Erythroblast (primary cell): ENCODE measurements at regions not wholly inside any gene's neighbourhood (a gene's known extent, or its start where the extent isn't known, plus 50 kb on each side); places are given as distances from the start of the nearest gene placed in this dataset.

ENCODE experiments used
- GATA1 ChIP-seq: IDR thresholded peaks from 2 replicates; pipeline ENCODE4 v1.6.1; 2011; ENCODE audit warnings: low read depth, mild to moderate bottlenecking, control low read depth, low read length, moderate library complexity
- POLR2A ChIP-seq: IDR thresholded peaks from 2 replicates; pipeline ENCODE4 v1.6.1; 2011; ENCODE audit warnings: mild to moderate bottlenecking, low read length

GRCh38 chr3:126275620-126275904, 81.6 kb downstream of the KLF15 start:
- TF ChIP-seq POLR2A = no peak
- no peak for TF ChIP-seq GATA1
